SH-SY5Y (cell line): ENCODE measurements at regions not wholly inside any gene's neighbourhood (a gene's known extent, or its start where the extent isn't known, plus 50 kb on each side); places are given as distances from the start of the nearest gene placed in this dataset.

ENCODE experiments used
- GATA2 ChIP-seq: IDR thresholded peaks from 2 replicates; pipeline ENCODE4 v1.6.1; 2011; ENCODE audit warnings: mild to moderate bottlenecking, low read depth, low read length
- GATA3 ChIP-seq: IDR thresholded peaks from 2 replicates; pipeline ENCODE4 v1.6.1; 2011; ENCODE audit warnings: low read depth, mild to moderate bottlenecking, low read length, moderate library complexity

DNA sequence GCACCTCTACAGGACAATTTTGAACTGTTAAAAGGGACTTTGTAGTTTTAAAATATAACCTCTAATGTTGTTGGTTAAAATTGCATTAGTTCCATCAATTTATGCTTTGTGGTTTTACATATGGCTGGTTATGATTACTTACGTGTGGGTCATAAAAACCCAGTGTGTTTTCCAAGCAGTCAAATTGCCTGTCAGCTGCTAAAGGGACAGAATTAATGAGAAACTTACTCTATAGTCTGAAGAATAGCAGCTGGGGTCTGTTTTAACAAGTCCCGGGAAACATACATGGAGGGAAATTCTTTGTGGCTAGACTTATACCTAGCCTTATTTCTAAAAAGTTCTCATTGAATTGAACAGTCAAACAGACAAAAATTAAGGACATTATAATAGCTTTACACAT is 820.9 kb upstream of the ADGRL4 start:
- no peak for TF ChIP-seq GATA2
- no peak for TF ChIP-seq GATA3
